Breast epithelium (tissue), 3 donors: ENCODE measurements at regions not wholly inside any gene's neighbourhood (a gene's known extent, or its start where the extent isn't known, plus 50 kb on each side); places are given as distances from the start of the nearest gene placed in this dataset.

Experiments
- CTCF ChIP-seq, 3 donors: fragments of 450-650 bp; IDR thresholded peaks; one replicate each; pipeline ENCODE4 v1.5.1; 2016 to 2017; ENCODE audit warnings: antibody characterized with exemption in 3 of 3, mild to moderate bottlenecking in 3 of 3, moderate library complexity in 3 of 3
- POLR2A ChIP-seq: fragments of 450-650 bp; IDR thresholded peaks from one replicate; pipeline ENCODE4 v1.6.1; 2016; ENCODE audit warnings: antibody characterized with exemption, mild to moderate bottlenecking, moderate library complexity

- TF ChIP-seq CTCF (IDR thresholded peaks at IDR 0.05) (no peak), POLR2A (no peak)
Observed at GRCh38 chr6:117145940-117146339, 119.4 kb upstream of the VGLL2 start.
